ENCODE measurements at regions not wholly inside any gene's neighbourhood (a gene's known extent, or its start where the extent isn't known, plus 50 kb on each side); places are given as distances from the start of the nearest gene placed in this dataset.

- TF ChIP-seq POLR2A (IDR thresholded peaks at IDR 0.05; ENCODE audit: low read length) (peak; percentile 50), GATA1 (IDR thresholded peaks at IDR 0.05; ENCODE audit: low read depth, low read length) (no peak)
Measured at GRCh38 chr5:112534611-112535255, 115.7 kb upstream of the EPB41L4A start.

Measured in erythroblast (primary cell).